NAMALWA (cell line): ENCODE measurements at regions not wholly inside any gene's neighbourhood (a gene's known extent, or its start where the extent isn't known, plus 50 kb on each side); places are given as distances from the start of the nearest gene placed in this dataset.

Experiments used
- DNase-seq: peaks from one replicate; pipeline ENCODE4 v3.0.0-alpha.2; 2015; ENCODE audit warnings: low spot score

GRCh38 chr22:49153921-49154320 lies 673.8 kb downstream of the BRD1 start:
- DNase-seq, result no peak

- no peak for DNase-seq
Observed at GRCh38 chr22:49152939-49153770, 674.5 kb downstream of the BRD1 start.

GRCh38 chr22:49152127-49152938 lies 675.3 kb downstream of the BRD1 start:
- no peak for DNase-seq

GRCh38 chr22:49151256-49152126 lies 676.2 kb downstream of the BRD1 start:
- no peak for DNase-seq

- no peak for DNase-seq
Observed at GRCh38 chr22:49150801-49151221, 676.9 kb downstream of the BRD1 start.

GRCh38 chr22:49149721-49150608 lies 677.7 kb downstream of the BRD1 start:
- DNase-seq, result no peak

GRCh38 chr22:49148895-49149418 lies 678.7 kb downstream of the BRD1 start:
- no peak for DNase-seq

GRCh38 chr22:49147617-49148175 lies 680.0 kb downstream of the BRD1 start:
- no peak for DNase-seq

- no peak for DNase-seq
Observed at GRCh38 chr22:49147171-49147570, 680.5 kb downstream of the BRD1 start.

GRCh38 chr22:49146511-49146910 lies 681.2 kb downstream of the BRD1 start:
- no peak for DNase-seq

GRCh38 chr22:49143812-49144211 lies 683.9 kb downstream of the BRD1 start:
- DNase-seq, result no peak

- no peak for DNase-seq
Observed at GRCh38 chr22:49142891-49143290, 684.8 kb downstream of the BRD1 start.

- no peak for DNase-seq
Observed at GRCh38 chr22:49142296-49142695, 685.4 kb downstream of the BRD1 start.

- no peak for DNase-seq
Observed at GRCh38 chr22:49141761-49142160, 685.9 kb downstream of the BRD1 start.

GRCh38 chr22:49140911-49141665 lies 686.6 kb downstream of the BRD1 start:
- DNase-seq, result no peak

- no peak for DNase-seq
Observed at GRCh38 chr22:49139492-49140151, 688.1 kb downstream of the BRD1 start.

- DNase-seq, result no peak
Observed at GRCh38 chr22:49138250-49138790, 689.4 kb downstream of the BRD1 start.

GRCh38 chr22:49137206-49137840 lies 690.4 kb downstream of the BRD1 start:
- DNase-seq, result no peak

- DNase-seq, result no peak
Observed at GRCh38 chr22:49136816-49137180, 690.9 kb downstream of the BRD1 start.
